Testis (tissue), 2 donors: ENCODE measurements at regions not wholly inside any gene's neighbourhood (a gene's known extent, or its start where the extent isn't known, plus 50 kb on each side); places are given as distances from the start of the nearest gene placed in this dataset.

Experiments used
- POLR2A ChIP-seq: fragments of 450-650 bp; IDR thresholded peaks from one replicate; pipeline ENCODE4 v1.6.1; 2017; ENCODE audit warnings: antibody characterized with exemption, mild to moderate bottlenecking, moderate library complexity
- TF ChIP-seq, protein P1 (sequence below), 3 experiments: fragments of 450-650 bp in 2 of 3; fragments of 200-600 bp in 1 of 3; sonication (generic) in 1 of 3; IDR thresholded peaks; one replicate each; pipeline ENCODE4 v1.5.1; 2016 to 2019; ENCODE audit warnings: antibody characterized with exemption in 3 of 3, mild to moderate bottlenecking in 2 of 3, moderate library complexity in 1 of 3

GRCh38 chr3:96086018-96086417 is 728.4 kb upstream of the EPHA6 start:
- TF ChIP-seq, protein P1, sequence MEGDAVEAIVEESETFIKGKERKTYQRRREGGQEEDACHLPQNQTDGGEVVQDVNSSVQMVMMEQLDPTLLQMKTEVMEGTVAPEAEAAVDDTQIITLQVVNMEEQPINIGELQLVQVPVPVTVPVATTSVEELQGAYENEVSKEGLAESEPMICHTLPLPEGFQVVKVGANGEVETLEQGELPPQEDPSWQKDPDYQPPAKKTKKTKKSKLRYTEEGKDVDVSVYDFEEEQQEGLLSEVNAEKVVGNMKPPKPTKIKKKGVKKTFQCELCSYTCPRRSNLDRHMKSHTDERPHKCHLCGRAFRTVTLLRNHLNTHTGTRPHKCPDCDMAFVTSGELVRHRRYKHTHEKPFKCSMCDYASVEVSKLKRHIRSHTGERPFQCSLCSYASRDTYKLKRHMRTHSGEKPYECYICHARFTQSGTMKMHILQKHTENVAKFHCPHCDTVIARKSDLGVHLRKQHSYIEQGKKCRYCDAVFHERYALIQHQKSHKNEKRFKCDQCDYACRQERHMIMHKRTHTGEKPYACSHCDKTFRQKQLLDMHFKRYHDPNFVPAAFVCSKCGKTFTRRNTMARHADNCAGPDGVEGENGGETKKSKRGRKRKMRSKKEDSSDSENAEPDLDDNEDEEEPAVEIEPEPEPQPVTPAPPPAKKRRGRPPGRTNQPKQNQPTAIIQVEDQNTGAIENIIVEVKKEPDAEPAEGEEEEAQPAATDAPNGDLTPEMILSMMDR (IDR thresholded peaks at IDR 0.05), result no peak
- no peak for TF ChIP-seq POLR2A
